ENCODE measurements at regions not wholly inside any gene's neighbourhood (a gene's known extent, or its start where the extent isn't known, plus 50 kb on each side); places are given as distances from the start of the nearest gene placed in this dataset.

- TF ChIP-seq CTCF (IDR thresholded peaks at IDR 0.05) = no peak
- no peak for TF ChIP-seq ZFX (IDR thresholded peaks at IDR 0.05; ENCODE audit: borderline replicate concordance)
Observed at GRCh38 chr10:3274414-3274813, 101.8 kb upstream of the PITRM1 start.

Data from 22Rv1 (cell line).